ENCODE measurements at regions not wholly inside any gene's neighbourhood (a gene's known extent, or its start where the extent isn't known, plus 50 kb on each side); places are given as distances from the start of the nearest gene placed in this dataset.
A peak's percentile ranks its signal among the peaks of the same experiment; 100 is the strongest.

- no peak for DNase-seq
These were observed 1003.9 kb downstream of the FLRT2 start for GRCh38 chr14:86533834-86534233.

- DNase-seq, result no peak
These were observed 1002.3 kb downstream of the FLRT2 start for GRCh38 chr14:86532219-86532618.

GRCh38 chr14:86530457-86530856 is 1000.5 kb downstream of the FLRT2 start:
- DNase-seq, result no peak

- DNase-seq, result no peak
These were observed 997.4 kb downstream of the FLRT2 start for GRCh38 chr14:86527312-86527711.

GRCh38 chr14:86525673-86526072 is 995.7 kb downstream of the FLRT2 start:
- DNase-seq, result no peak

GRCh38 chr14:86521843-86522242 is 991.9 kb downstream of the FLRT2 start:
- DNase-seq, result no peak

GRCh38 chr14:86521031-86521730 is 991.2 kb downstream of the FLRT2 start:
- DNase-seq, result no peak

GRCh38 chr14:86518298-86518697 is 988.4 kb downstream of the FLRT2 start:
- DNase-seq, result no peak

GRCh38 chr14:86515195-86515594 is 985.3 kb downstream of the FLRT2 start:
- DNase-seq, result no peak

- DNase-seq, result no peak
These were observed 983.6 kb downstream of the FLRT2 start for GRCh38 chr14:86513564-86513963.

- DNase-seq, result no peak
These were observed 983.1 kb downstream of the FLRT2 start for GRCh38 chr14:86513056-86513455.

- DNase-seq, result no peak
These were observed 980.5 kb downstream of the FLRT2 start for GRCh38 chr14:86510491-86510890.

- DNase-seq, result no peak
These were observed 975.9 kb downstream of the FLRT2 start for GRCh38 chr14:86505808-86506207.

- DNase-seq, result no peak
These were observed 971.7 kb downstream of the FLRT2 start for GRCh38 chr14:86501611-86502010.

- no peak for DNase-seq
These were observed 961.8 kb downstream of the FLRT2 start for GRCh38 chr14:86491743-86492142.

GRCh38 chr14:86481104-86481503 is 951.2 kb downstream of the FLRT2 start:
- DNase-seq, result no peak

- DNase-seq, result peak in 4 of 56 donors; percentile 4 to 13 (median 6)
These were observed 934.4 kb downstream of the FLRT2 start for GRCh38 chr14:86464341-86464740.

GRCh38 chr14:86462193-86462753 is 932.3 kb downstream of the FLRT2 start:
- no peak for DNase-seq

- DNase-seq, result no peak
These were observed 927.7 kb downstream of the FLRT2 start for GRCh38 chr14:86457481-86458135.

- no peak for DNase-seq
These were observed 920.1 kb downstream of the FLRT2 start for GRCh38 chr14:86450085-86450484.

GRCh38 chr14:86442135-86442534 is 912.2 kb downstream of the FLRT2 start:
- DNase-seq, result no peak

- no peak for DNase-seq
These were observed 900.9 kb downstream of the FLRT2 start for GRCh38 chr14:86430853-86431252.

GRCh38 chr14:86423214-86423613 is 893.3 kb downstream of the FLRT2 start:
- no peak for DNase-seq

Data from amygdala (tissue), 56 donors.